Osteoblast (primary cell): ENCODE measurements at regions not wholly inside any gene's neighbourhood (a gene's known extent, or its start where the extent isn't known, plus 50 kb on each side); places are given as distances from the start of the nearest gene placed in this dataset.

Experiments
- DNase-seq: peaks from one replicate; pipeline ENCODE4 v3.0.0; 2011; ENCODE audit warnings: low spot score, mixed read lengths; ENCODE audit not compliant: insufficient read length; ENCODE audit errors: missing footprints
- H2AFZ ChIP-seq: 2 replicates; pipeline ENCODE4 v1.6.0; 2011; ENCODE audit warnings: mild to moderate bottlenecking, low read length
- H3K27ac ChIP-seq: 2 replicates; pipeline ENCODE4 v1.5.1; 2011; ENCODE audit warnings: mild to moderate bottlenecking, low read depth, low read length, moderate library complexity
- H3K27me3 ChIP-seq: 2 replicates; pipeline ENCODE4 v1.6.0; 2012; ENCODE audit warnings: mild to moderate bottlenecking, control low read depth, inconsistent platforms, low read length, moderate library complexity; ENCODE audit not compliant: insufficient read depth
- H3K36me3 ChIP-seq: 2 replicates; pipeline ENCODE4 v1.5.1; 2011; ENCODE audit warnings: mild to moderate bottlenecking, low read length, control low read depth, moderate library complexity; ENCODE audit not compliant: insufficient read depth
- H3K4me1 ChIP-seq: 2 replicates; pipeline ENCODE4 v1.5.1; 2011; ENCODE audit warnings: mild to moderate bottlenecking, low read length, control low read depth, moderate library complexity; ENCODE audit not compliant: insufficient read depth
- H3K4me2 ChIP-seq: 2 replicates; pipeline ENCODE4 v1.6.0; 2011; ENCODE audit warnings: mild to moderate bottlenecking, low read length; ENCODE audit not compliant: insufficient read depth
- H3K4me3 ChIP-seq: fragments of 200-600 bp; sonication (generic); 3 replicates; pipeline ENCODE4 v1.5.1; 2012; ENCODE audit warnings: mild to moderate bottlenecking, low read length, inconsistent platforms; ENCODE audit not compliant: insufficient read depth
- H3K79me2 ChIP-seq: 2 replicates; pipeline ENCODE4 v1.6.0; 2012; ENCODE audit warnings: mild to moderate bottlenecking, low read length, control low read depth, inconsistent platforms; ENCODE audit not compliant: insufficient read depth
- H3K9me3 ChIP-seq: 2 replicates; pipeline ENCODE4 v1.5.1; 2011; ENCODE audit warnings: low read depth, low read length, control low read depth
- H4K20me1 ChIP-seq: 2 replicates; pipeline ENCODE4 v1.6.0; 2012; ENCODE audit warnings: mild to moderate bottlenecking, low read length, control low read depth; ENCODE audit not compliant: insufficient read depth
- TF ChIP-seq, protein P1 (sequence below): IDR thresholded peaks from 2 replicates; pipeline ENCODE4 v1.5.1; 2011; ENCODE audit warnings: mild to moderate bottlenecking, low read depth, low read length, moderate library complexity; ENCODE audit errors: extremely low read depth

DNA sequence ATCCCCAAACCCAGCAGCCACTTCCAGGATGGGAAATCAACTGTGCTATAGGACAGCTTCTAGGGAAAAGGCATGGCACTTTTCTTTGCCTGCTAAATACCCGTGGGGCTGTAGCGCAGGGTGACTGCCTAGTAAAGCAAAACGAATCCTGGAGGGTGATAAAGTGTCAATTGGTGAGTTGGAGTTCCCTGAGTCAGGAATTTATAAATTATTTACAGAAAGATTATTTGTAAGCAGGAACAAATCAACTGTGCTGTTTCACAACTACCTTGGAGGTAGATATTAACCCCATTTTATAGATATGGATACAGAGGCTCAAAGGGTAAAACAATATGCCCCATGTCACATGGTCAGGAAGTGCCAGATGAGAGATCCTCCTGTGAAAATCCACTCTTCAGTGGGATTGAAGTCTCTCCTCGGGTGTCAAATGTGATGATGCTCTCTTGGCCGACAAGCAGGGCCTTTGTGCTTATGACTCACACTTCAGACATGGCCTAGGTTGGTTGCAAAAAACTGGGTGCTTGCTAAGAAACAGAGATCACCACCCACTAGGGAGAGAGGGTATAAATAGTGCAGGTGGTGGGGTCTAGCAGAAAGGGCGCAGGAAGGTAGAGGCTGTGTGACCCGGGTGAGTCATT lies 383.2 kb upstream of the ZMIZ1 start:
- H3K36me3 ChIP-seq = no peaks in the 10 kb centered on the region
- H3K4me3 ChIP-seq = no peak overlapping the region
- H3K4me1 ChIP-seq = no peaks in the 10 kb centered on the region
- H3K4me2 ChIP-seq = no peak overlapping the region
- H4K20me1 ChIP-seq = no peaks in the 10 kb centered on the region
- DNase-seq = peak; percentile 91
- no peak overlapping the region for H2AFZ ChIP-seq
- H3K79me2 ChIP-seq = no peaks in the 10 kb centered on the region
- TF ChIP-seq, protein P1, sequence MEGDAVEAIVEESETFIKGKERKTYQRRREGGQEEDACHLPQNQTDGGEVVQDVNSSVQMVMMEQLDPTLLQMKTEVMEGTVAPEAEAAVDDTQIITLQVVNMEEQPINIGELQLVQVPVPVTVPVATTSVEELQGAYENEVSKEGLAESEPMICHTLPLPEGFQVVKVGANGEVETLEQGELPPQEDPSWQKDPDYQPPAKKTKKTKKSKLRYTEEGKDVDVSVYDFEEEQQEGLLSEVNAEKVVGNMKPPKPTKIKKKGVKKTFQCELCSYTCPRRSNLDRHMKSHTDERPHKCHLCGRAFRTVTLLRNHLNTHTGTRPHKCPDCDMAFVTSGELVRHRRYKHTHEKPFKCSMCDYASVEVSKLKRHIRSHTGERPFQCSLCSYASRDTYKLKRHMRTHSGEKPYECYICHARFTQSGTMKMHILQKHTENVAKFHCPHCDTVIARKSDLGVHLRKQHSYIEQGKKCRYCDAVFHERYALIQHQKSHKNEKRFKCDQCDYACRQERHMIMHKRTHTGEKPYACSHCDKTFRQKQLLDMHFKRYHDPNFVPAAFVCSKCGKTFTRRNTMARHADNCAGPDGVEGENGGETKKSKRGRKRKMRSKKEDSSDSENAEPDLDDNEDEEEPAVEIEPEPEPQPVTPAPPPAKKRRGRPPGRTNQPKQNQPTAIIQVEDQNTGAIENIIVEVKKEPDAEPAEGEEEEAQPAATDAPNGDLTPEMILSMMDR = no peak
- peaks cover 20% of the 10 kb centered on the region for H3K27me3 ChIP-seq
- no peaks in the 10 kb centered on the region for H3K9me3 ChIP-seq
- H3K27ac ChIP-seq = no peak overlapping the region

DNA sequence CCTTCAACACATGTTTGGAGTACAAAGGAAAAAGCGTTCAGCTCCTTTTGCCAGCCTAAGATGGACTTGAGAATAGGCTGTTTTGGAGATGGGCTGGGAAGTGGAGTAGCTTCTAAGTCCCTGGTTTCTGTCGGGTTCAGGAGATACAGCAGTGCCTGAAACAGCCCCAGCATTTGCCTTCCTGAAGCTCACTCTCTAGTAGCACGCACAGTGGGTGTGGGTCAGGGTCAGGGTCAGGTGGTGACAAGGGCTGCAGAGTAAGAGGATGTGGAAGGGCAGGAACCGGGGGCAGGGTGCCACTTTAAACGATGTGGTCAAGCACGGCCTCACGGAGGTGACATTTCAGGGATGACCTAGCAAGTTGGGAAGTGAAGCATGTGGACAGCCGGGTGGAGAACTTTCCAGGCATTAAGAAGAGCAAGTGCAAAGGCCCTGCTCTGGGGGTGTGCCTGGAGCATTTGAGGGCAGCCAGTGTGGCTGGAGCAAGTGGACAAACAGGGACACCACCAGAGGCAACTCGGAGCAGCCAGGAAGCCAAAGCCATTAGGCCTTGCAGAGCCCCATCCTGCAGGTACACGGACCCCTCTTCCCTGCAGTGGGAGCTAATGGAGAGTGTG lies 382.2 kb upstream of the ZMIZ1 start:
- Histone ChIP-seq H3K9me3 (no peaks in the 10 kb centered on the region), H2AFZ (no peak overlapping the region), H3K4me3 (no peak overlapping the region), H3K36me3 (no peaks in the 10 kb centered on the region), H3K27me3 (peaks cover 20% of the 10 kb centered on the region), H3K4me2 (no peak overlapping the region), H3K27ac (no peak overlapping the region), H3K79me2 (no peaks in the 10 kb centered on the region), H4K20me1 (no peaks in the 10 kb centered on the region), H3K4me1 (no peaks in the 10 kb centered on the region)
- no peak for DNase-seq
- TF ChIP-seq, protein P1 = no peak

DNA sequence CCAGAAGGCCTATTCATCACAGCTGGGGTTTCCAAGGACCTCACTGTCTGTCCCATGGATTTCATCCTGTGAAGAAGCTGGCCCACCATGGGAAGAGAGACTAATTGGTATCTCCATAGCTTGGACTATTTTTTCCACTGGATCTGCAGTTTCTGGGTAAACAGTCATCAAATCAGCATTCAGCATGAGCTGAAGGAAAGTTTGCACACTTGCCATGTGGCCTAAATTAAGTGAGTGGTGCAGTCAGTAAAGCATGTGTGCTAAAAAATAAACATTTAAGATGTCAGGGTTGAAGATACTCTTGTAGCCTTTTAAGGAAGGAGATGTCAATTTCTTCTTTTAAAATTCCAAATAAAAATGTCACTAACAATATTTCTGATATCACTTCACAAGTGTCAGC lies 381.1 kb upstream of the ZMIZ1 start:
- H3K27ac ChIP-seq = no peak overlapping the region
- no peak for DNase-seq
- H3K4me2 ChIP-seq = no peak overlapping the region
- TF ChIP-seq, protein P1 = no peak
- no peaks in the 10 kb centered on the region for H3K79me2 ChIP-seq
- H4K20me1 ChIP-seq = no peaks in the 10 kb centered on the region
- H3K27me3 ChIP-seq = peaks cover 20% of the 10 kb centered on the region
- no peaks in the 10 kb centered on the region for H3K36me3 ChIP-seq
- no peak overlapping the region for H3K4me3 ChIP-seq
- no peak overlapping the region for H2AFZ ChIP-seq
- no peaks in the 10 kb centered on the region for H3K4me1 ChIP-seq
- H3K9me3 ChIP-seq = no peaks in the 10 kb centered on the region

DNA sequence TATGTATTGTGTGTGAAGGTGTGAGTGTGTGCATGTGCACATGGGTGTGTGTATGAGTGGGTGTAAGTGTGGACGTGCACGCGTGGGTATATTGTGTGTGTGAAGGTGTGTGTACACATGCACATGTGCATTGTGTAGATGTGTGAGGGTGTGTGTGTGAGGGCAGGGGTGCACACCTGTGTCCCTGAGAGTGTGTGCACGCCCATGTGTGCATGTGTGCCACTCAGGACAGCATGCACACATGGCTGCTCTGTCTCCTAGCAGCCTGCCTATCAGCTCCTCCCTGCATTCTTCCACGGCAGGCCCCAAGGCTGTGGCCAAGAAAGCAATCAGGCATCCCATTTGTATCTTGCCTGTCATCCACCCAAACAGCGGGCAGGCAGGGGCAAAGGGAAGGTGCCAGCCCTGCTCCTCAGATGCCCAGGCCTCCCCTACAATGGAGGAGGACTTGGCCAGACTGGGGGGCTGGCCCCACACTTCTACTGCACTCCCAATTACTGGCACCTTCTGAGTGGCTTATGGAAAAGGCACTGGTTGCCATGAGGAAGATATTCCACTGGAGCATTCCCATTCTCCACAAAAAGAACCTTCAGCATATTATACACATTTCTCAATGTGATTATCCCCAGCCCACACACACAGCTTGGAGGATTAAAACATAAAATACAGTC lies 380.4 kb upstream of the ZMIZ1 start:
- Histone ChIP-seq H3K4me2 (no peak overlapping the region), H3K4me1 (no peaks in the 10 kb centered on the region), H3K36me3 (no peaks in the 10 kb centered on the region), H3K79me2 (no peaks in the 10 kb centered on the region), H2AFZ (no peak overlapping the region), H3K4me3 (no peak overlapping the region), H3K9me3 (no peaks in the 10 kb centered on the region), H3K27ac (no peak overlapping the region), H4K20me1 (no peaks in the 10 kb centered on the region), H3K27me3 (peaks cover 22% of the 10 kb centered on the region)
- DNase-seq = no peak
- TF ChIP-seq, protein P1 = no peak
